HFFc6 (cell line): ENCODE measurements at regions not wholly inside any gene's neighbourhood (a gene's known extent, or its start where the extent isn't known, plus 50 kb on each side); places are given as distances from the start of the nearest gene placed in this dataset.
"Not testable (repeated sequence)": the region's sequence is repeated elsewhere in the genome, so short reads cannot be mapped to it uniquely, and the experiment has no call there.

Experiments used
- DNase-seq: peaks from one replicate; pipeline ENCODE4 v3.0.0-alpha.2; 2018
- H3K27ac Mint-ChIP-seq: 2 replicates; pipeline ENCODE4 v1.8.0; 2020; ENCODE audit warnings: mild to moderate bottlenecking, mixed read lengths
- H3K27me3 Mint-ChIP-seq: 2 replicates; pipeline ENCODE4 v1.8.0; 2021; ENCODE audit warnings: mild to moderate bottlenecking, moderate library complexity, mixed read lengths; ENCODE audit not compliant: insufficient read depth
- H3K36me3 Mint-ChIP-seq: 2 replicates; pipeline ENCODE4 v1.8.0; 2021; ENCODE audit warnings: low read depth, mixed read lengths
- H3K4me1 Mint-ChIP-seq: 2 replicates; pipeline ENCODE4 v1.8.0; 2020; ENCODE audit warnings: low read depth, mixed read lengths
- H3K4me3 Mint-ChIP-seq: 2 replicates; pipeline ENCODE4 v1.8.0; 2020; ENCODE audit warnings: mild to moderate bottlenecking, moderate library complexity, mixed read lengths
- H3K9me3 Mint-ChIP-seq: 2 replicates; pipeline ENCODE4 v1.8.0; 2020; ENCODE audit warnings: mild to moderate bottlenecking, mixed read lengths
- CTCF ChIP-seq: fragments of 200-600 bp; sonication (generic); IDR thresholded peaks from 2 replicates; pipeline ENCODE4 v1.5.0; 2021; ENCODE audit warnings: antibody characterized with exemption, mild to moderate bottlenecking

- H3K4me1 Mint-ChIP-seq, result no peaks in the 10 kb centered on the region
- no peaks in the 10 kb centered on the region for H3K27me3 Mint-ChIP-seq
- H3K27ac Mint-ChIP-seq, result no peak overlapping the region
- TF ChIP-seq CTCF, result no peak
- H3K4me3 Mint-ChIP-seq, result no peak overlapping the region
- no peaks in the 10 kb centered on the region for H3K36me3 Mint-ChIP-seq
- DNase-seq, result no peak
- H3K9me3 Mint-ChIP-seq, result peaks cover 26% of the 10 kb centered on the region
Observed at GRCh38 chr11:38710262-38710661, 2112.2 kb upstream of the RAG2 start.

- no peak for TF ChIP-seq CTCF
- Mint-ChIP-seq H3K27me3 (no peaks in the 10 kb centered on the region), H3K27ac (no peak overlapping the region), H3K4me3 (no peak overlapping the region), H3K4me1 (no peaks in the 10 kb centered on the region), H3K36me3 (0 out of 2 replicates have a peak, but pooled peaks cover 5% of the 10 kb centered on the region), H3K9me3 (peaks cover 43% of the 10 kb centered on the region)
- no peak for DNase-seq
Observed at GRCh38 chr11:38700111-38700510, 2102.1 kb upstream of the RAG2 start.

GRCh38 chr11:38693306-38693705 lies 2095.3 kb upstream of the RAG2 start:
- H3K27ac Mint-ChIP-seq, result no peak overlapping the region
- H3K4me1 Mint-ChIP-seq, result no peaks in the 10 kb centered on the region
- no peak overlapping the region for H3K4me3 Mint-ChIP-seq

GRCh38 chr11:38690211-38690610 lies 2092.2 kb upstream of the RAG2 start:
- H3K27ac Mint-ChIP-seq, H3K36me3 Mint-ChIP-seq, H3K27me3 Mint-ChIP-seq, H3K4me1 Mint-ChIP-seq, DNase-seq, H3K4me3 Mint-ChIP-seq: not testable (repeated sequence)
- peaks cover 31% of the 10 kb centered on the region for H3K9me3 Mint-ChIP-seq

More at GRCh38 chr11:38693306-38693705, 2095.3 kb upstream of the RAG2 start:
- H3K9me3 Mint-ChIP-seq, result peaks cover 47% of the 10 kb centered on the region
- 0 out of 2 replicates have a peak, but pooled peaks cover 5% of the 10 kb centered on the region for H3K36me3 Mint-ChIP-seq
- DNase-seq, result no peak
- no peaks in the 10 kb centered on the region for H3K27me3 Mint-ChIP-seq
- no peak for TF ChIP-seq CTCF

GRCh38 chr11:38687008-38687407 lies 2089.0 kb upstream of the RAG2 start:
- peaks cover 20% of the 10 kb centered on the region for H3K9me3 Mint-ChIP-seq
- H3K27me3 Mint-ChIP-seq, result no peaks in the 10 kb centered on the region
- no peak overlapping the region for H3K27ac Mint-ChIP-seq
- no peaks in the 10 kb centered on the region for H3K4me1 Mint-ChIP-seq
- H3K4me3 Mint-ChIP-seq, result no peak overlapping the region
- no peaks in the 10 kb centered on the region for H3K36me3 Mint-ChIP-seq
- no peak for TF ChIP-seq CTCF
- DNase-seq, result no peak

- DNase-seq, result no peak
- Mint-ChIP-seq H3K4me3 (no peak overlapping the region), H3K27ac (no peak overlapping the region), H3K36me3 (no peaks in the 10 kb centered on the region), H3K4me1 (no peaks in the 10 kb centered on the region), H3K27me3 (no peaks in the 10 kb centered on the region), H3K9me3 (peaks cover 34% of the 10 kb centered on the region)
- TF ChIP-seq CTCF, result no peak
Observed at GRCh38 chr11:38683484-38683883, 2085.4 kb upstream of the RAG2 start.
